ENCODE measurements at regions not wholly inside any gene's neighbourhood (a gene's known extent, or its start where the extent isn't known, plus 50 kb on each side); places are given as distances from the start of the nearest gene placed in this dataset.

- no peaks in the 10 kb centered on the region for H3K36me3 Mint-ChIP-seq (ENCODE audit: low read depth)
- no peak for TF ChIP-seq CTCF (IDR thresholded peaks at IDR 0.05; ENCODE audit: unreplicated experiment in 3 of 3)
- no peaks in the 10 kb centered on the region for H3K27me3 Mint-ChIP-seq (ENCODE audit: low read depth)
- no peaks in the 10 kb centered on the region for H3K4me1 Mint-ChIP-seq
- H3K9me3 Mint-ChIP-seq: no peaks in the 10 kb centered on the region
- no peak overlapping the region for H3K4me3 Mint-ChIP-seq
- no peak overlapping the region for H3K27ac Mint-ChIP-seq
Observed at GRCh38 chr4:181264893-181265292, 978.3 kb upstream of the TENM3 start.

- TF ChIP-seq CTCF (IDR thresholded peaks at IDR 0.05; ENCODE audit: unreplicated experiment in 3 of 3): no peak
- no peak overlapping the region for H3K4me3 Mint-ChIP-seq
- no peaks in the 10 kb centered on the region for H3K4me1 Mint-ChIP-seq
- H3K9me3 Mint-ChIP-seq: no peaks in the 10 kb centered on the region
- H3K27ac Mint-ChIP-seq: no peak overlapping the region
- H3K27me3 Mint-ChIP-seq (ENCODE audit: low read depth): no peaks in the 10 kb centered on the region
- no peaks in the 10 kb centered on the region for H3K36me3 Mint-ChIP-seq (ENCODE audit: low read depth)
Observed at GRCh38 chr4:181265370-181265769, 977.8 kb upstream of the TENM3 start.

- H3K4me1 Mint-ChIP-seq: no peaks in the 10 kb centered on the region
- no peaks in the 10 kb centered on the region for H3K9me3 Mint-ChIP-seq
- H3K27me3 Mint-ChIP-seq (ENCODE audit: low read depth): no peaks in the 10 kb centered on the region
- H3K27ac Mint-ChIP-seq: no peak overlapping the region
- H3K36me3 Mint-ChIP-seq (ENCODE audit: low read depth): no peaks in the 10 kb centered on the region
- no peak for TF ChIP-seq CTCF (IDR thresholded peaks at IDR 0.05; ENCODE audit: unreplicated experiment in 3 of 3)
- H3K4me3 Mint-ChIP-seq: no peak overlapping the region
Observed at GRCh38 chr4:181271116-181271640, 972.0 kb upstream of the TENM3 start.

GRCh38 chr4:181272422-181272821, 970.8 kb upstream of the TENM3 start:
- Mint-ChIP-seq H3K27me3 (ENCODE audit: low read depth) (no peaks in the 10 kb centered on the region), H3K4me1 (no peaks in the 10 kb centered on the region), H3K36me3 (ENCODE audit: low read depth) (no peaks in the 10 kb centered on the region), H3K4me3 (no peak overlapping the region), H3K27ac (no peak overlapping the region), H3K9me3 (no peaks in the 10 kb centered on the region)
- TF ChIP-seq CTCF (IDR thresholded peaks at IDR 0.05; ENCODE audit: unreplicated experiment in 3 of 3): no peak

GRCh38 chr4:181278941-181279340, 964.3 kb upstream of the TENM3 start:
- TF ChIP-seq CTCF (IDR thresholded peaks at IDR 0.05; ENCODE audit: unreplicated experiment in 3 of 3): no peak
- H3K27ac Mint-ChIP-seq: no peak overlapping the region
- H3K4me1 Mint-ChIP-seq: no peaks in the 10 kb centered on the region
- H3K4me3 Mint-ChIP-seq: no peak overlapping the region
- no peaks in the 10 kb centered on the region for H3K36me3 Mint-ChIP-seq (ENCODE audit: low read depth)
- H3K9me3 Mint-ChIP-seq: no peaks in the 10 kb centered on the region
- H3K27me3 Mint-ChIP-seq (ENCODE audit: low read depth): no peaks in the 10 kb centered on the region

- no peak for TF ChIP-seq CTCF (IDR thresholded peaks at IDR 0.05; ENCODE audit: unreplicated experiment in 3 of 3)
- H3K4me3 Mint-ChIP-seq: no peak overlapping the region
- no peaks in the 10 kb centered on the region for H3K36me3 Mint-ChIP-seq (ENCODE audit: low read depth)
- no peak overlapping the region for H3K27ac Mint-ChIP-seq
- no peaks in the 10 kb centered on the region for H3K4me1 Mint-ChIP-seq
- H3K27me3 Mint-ChIP-seq (ENCODE audit: low read depth): no peaks in the 10 kb centered on the region
- no peaks in the 10 kb centered on the region for H3K9me3 Mint-ChIP-seq
Observed at GRCh38 chr4:181281451-181281850, 961.8 kb upstream of the TENM3 start.
